SKM-1 (cell line): ENCODE measurements at regions not wholly inside any gene's neighbourhood (a gene's known extent, or its start where the extent isn't known, plus 50 kb on each side); places are given as distances from the start of the nearest gene placed in this dataset.
A peak's percentile ranks its signal among the peaks of the same experiment; 100 is the strongest.
"Not testable (repeated sequence)": the region's sequence is repeated elsewhere in the genome, so short reads cannot be mapped to it uniquely, and the experiment has no call there.

ENCODE experiments used
- DNase-seq: peaks from one replicate; lab custom pipeline; 2025; ENCODE audit not compliant: unreplicated experiment; lab: John Stamatoyannopoulos, UW

GRCh38 chr15:69704229-69704628 lies 251.6 kb downstream of the RPLP1 start:
- DNase-seq: no peak

GRCh38 chr15:69704700-69705099 lies 252.1 kb downstream of the RPLP1 start:
- no peak for DNase-seq

- no peak for DNase-seq
Measured at GRCh38 chr15:69706353-69707097, 253.9 kb downstream of the RPLP1 start.

GRCh38 chr15:69707241-69707640 lies 254.6 kb downstream of the RPLP1 start:
- DNase-seq: not testable (repeated sequence)

- not testable (repeated sequence) for DNase-seq
Measured at GRCh38 chr15:69708436-69709122, 256.0 kb downstream of the RPLP1 start.

- no peak for DNase-seq
Measured at GRCh38 chr15:69712991-69713390, 260.4 kb downstream of the RPLP1 start.

- DNase-seq: no peak
Measured at GRCh38 chr15:69713726-69714559, 261.3 kb downstream of the RPLP1 start.

GRCh38 chr15:69715210-69715609 lies 262.6 kb downstream of the RPLP1 start:
- no peak for DNase-seq

GRCh38 chr15:69718436-69718835 lies 265.8 kb downstream of the RPLP1 start:
- no peak for DNase-seq

- no peak for DNase-seq
Measured at GRCh38 chr15:69718916-69719315, 266.3 kb downstream of the RPLP1 start.

- no peak for DNase-seq
Measured at GRCh38 chr15:69719527-69720240, 267.1 kb downstream of the RPLP1 start.

- DNase-seq: no peak
Measured at GRCh38 chr15:69720536-69720935, 267.9 kb downstream of the RPLP1 start.

- no peak for DNase-seq
Measured at GRCh38 chr15:69722924-69723323, 270.3 kb downstream of the RPLP1 start.

GRCh38 chr15:69723404-69724096 lies 270.9 kb downstream of the RPLP1 start:
- no peak for DNase-seq

GRCh38 chr15:69724333-69724732 lies 271.7 kb downstream of the RPLP1 start:
- peak; percentile 23 for DNase-seq

- no peak for DNase-seq
Measured at GRCh38 chr15:69725275-69725674, 272.7 kb downstream of the RPLP1 start.

- peak; percentile 89 for DNase-seq
Measured at GRCh38 chr15:69725957-69726356, 273.3 kb downstream of the RPLP1 start.

GRCh38 chr15:69727121-69727924 lies 274.7 kb downstream of the RPLP1 start:
- DNase-seq: no peak

GRCh38 chr15:69729167-69729748 lies 276.6 kb downstream of the RPLP1 start:
- DNase-seq: no peak
